AG09319 (cell line): ENCODE measurements at regions not wholly inside any gene's neighbourhood (a gene's known extent, or its start where the extent isn't known, plus 50 kb on each side); places are given as distances from the start of the nearest gene placed in this dataset.

ENCODE experiments used
- DNase-seq: peaks from one replicate; pipeline ENCODE4 v3.0.0-alpha.2; 2010; ENCODE audit warnings: low read depth; ENCODE audit errors: extremely low read depth
- TF ChIP-seq, protein P1 (sequence below): IDR thresholded peaks from 2 replicates; pipeline ENCODE4 v1.5.1; 2011; ENCODE audit warnings: low read depth, mild to moderate bottlenecking, inconsistent platforms, low read length, moderate library complexity

DNA sequence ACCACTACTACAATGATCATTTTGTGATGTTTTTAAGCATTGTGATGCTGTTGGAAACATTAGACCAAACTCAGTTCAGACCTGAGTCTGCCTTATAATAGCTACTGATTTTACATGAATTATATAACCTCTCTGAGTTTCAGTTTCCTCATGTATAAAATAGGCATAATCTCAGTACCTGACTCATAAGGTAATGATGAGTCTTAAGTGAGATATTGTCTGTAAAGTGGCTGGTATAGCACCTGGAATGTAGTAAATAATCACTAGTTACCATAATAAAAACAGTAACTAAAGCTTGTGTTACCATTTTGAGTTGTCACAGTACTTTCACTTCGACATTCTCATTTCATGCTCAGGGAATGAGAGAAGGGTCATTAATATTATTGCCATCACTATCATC lies 381.5 kb upstream of the SALL1 start:
- TF ChIP-seq, protein P1, sequence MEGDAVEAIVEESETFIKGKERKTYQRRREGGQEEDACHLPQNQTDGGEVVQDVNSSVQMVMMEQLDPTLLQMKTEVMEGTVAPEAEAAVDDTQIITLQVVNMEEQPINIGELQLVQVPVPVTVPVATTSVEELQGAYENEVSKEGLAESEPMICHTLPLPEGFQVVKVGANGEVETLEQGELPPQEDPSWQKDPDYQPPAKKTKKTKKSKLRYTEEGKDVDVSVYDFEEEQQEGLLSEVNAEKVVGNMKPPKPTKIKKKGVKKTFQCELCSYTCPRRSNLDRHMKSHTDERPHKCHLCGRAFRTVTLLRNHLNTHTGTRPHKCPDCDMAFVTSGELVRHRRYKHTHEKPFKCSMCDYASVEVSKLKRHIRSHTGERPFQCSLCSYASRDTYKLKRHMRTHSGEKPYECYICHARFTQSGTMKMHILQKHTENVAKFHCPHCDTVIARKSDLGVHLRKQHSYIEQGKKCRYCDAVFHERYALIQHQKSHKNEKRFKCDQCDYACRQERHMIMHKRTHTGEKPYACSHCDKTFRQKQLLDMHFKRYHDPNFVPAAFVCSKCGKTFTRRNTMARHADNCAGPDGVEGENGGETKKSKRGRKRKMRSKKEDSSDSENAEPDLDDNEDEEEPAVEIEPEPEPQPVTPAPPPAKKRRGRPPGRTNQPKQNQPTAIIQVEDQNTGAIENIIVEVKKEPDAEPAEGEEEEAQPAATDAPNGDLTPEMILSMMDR: no peak
- DNase-seq: no peak

DNA sequence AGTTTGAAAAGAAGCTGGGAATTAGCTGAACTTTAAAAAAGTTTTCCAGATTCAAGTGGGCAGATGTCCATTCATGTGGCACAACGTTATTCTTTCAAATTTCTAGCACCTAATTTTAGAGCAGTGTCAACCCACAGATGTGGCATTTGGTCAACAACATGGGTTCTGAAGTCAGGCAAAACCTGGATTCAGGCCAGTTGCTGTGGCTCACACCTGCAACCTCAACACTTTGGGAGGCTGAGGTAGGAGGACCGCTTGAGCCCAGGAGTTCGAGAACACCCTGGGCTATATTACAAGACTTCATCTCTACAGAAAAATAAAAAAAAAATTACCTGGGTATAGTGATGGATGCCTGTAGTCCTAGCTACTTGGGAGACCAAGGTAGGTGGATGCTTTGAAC lies 380.2 kb upstream of the SALL1 start:
- TF ChIP-seq, protein P1: no peak
- no peak for DNase-seq

DNA sequence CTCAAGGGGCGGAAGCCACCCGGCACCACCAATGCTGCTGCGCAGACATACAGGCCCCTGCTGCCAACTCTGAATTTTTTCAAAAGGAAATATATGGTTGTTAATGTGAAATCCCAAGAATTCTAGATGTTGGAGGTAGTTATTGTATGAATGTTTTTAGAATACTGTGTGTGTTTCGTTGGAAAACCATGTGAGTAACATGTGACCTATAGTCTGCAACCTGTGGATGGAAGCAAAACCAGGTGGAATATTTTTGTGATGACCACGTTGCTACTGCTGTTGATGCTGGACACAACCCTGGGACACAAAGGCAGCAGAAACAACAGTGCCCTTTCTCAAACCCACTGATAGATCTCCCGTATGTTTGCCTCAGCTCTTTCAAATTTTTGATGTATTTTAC lies 376.3 kb upstream of the SALL1 start:
- DNase-seq: no peak
- TF ChIP-seq, protein P1: no peak

DNA sequence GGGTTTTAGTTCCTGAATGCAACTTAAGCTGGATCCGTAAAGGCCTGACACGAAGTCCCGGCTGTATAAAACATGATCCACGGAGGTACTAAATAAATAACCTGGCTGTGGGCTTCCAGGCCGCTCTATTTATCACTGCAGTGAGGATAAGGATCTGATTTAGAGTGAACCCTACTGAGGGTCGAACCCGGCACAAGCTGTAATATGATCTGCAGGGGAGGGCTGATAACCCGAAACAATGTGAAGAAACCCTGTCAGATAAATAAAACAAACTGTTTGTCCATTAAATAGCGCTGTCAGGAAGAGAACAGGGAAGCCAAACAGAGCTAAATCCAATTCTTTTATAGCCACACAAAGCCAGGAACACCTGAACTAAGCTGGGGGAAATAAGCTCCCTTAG lies 375.6 kb upstream of the SALL1 start:
- TF ChIP-seq, protein P1: no peak
- DNase-seq: no peak

GRCh38 chr16:51524555-51525373 lies 373.7 kb upstream of the SALL1 start:
- TF ChIP-seq, protein P1: peak; percentile 30
- DNase-seq: peak; percentile 14

GRCh38 chr16:51524070-51524469 lies 373.0 kb upstream of the SALL1 start:
- TF ChIP-seq, protein P1: no peak
- no peak for DNase-seq

GRCh38 chr16:51523400-51523799 lies 372.3 kb upstream of the SALL1 start:
- TF ChIP-seq, protein P1: no peak
- no peak for DNase-seq
